Endothelial cell of umbilical vein (primary cell): ENCODE measurements at regions not wholly inside any gene's neighbourhood (a gene's known extent, or its start where the extent isn't known, plus 50 kb on each side); places are given as distances from the start of the nearest gene placed in this dataset.

Source experiments
- BruUV-seq: library from RNA; stranded (reverse); fragments of 400-500 nt; replicated peaks from 2 replicates; lab custom pipeline; 2021; lab: Mats Ljungman, UMichigan
- CTCF ChIA-PET: fragments of 300-600, 350-600 bp; sonication (Branson Sonifier 250); formaldehyde crosslinking; loops from one replicate; lab custom pipeline; 2021; ENCODE audit warnings: antibody characterized with exemption, inconsistent platforms; lab: Charles Lee
- POLR2A ChIA-PET: fragments of 300-600, 350-600 bp; sonication (Branson Sonifier 250); formaldehyde crosslinking; loops from one replicate; lab custom pipeline; 2021; ENCODE audit warnings: antibody characterized with exemption, inconsistent platforms; lab: Charles Lee
- DNase-seq: peaks from one replicate; pipeline ENCODE4 v3.0.0-alpha.2; 2011; ENCODE audit warnings: low read depth, low spot score
- FAIRE-seq: peaks from 2 replicates; lab custom pipeline; 2011; peaks lifted over from hg19 to GRCh38; lab: Jason Lieb, UNC
- H2AFZ ChIP-seq: 2 replicates; pipeline ENCODE4 v1.6.0; 2012; ENCODE audit warnings: low read depth, low read length, control low read depth, inconsistent platforms
- H3K27ac ChIP-seq: 2 replicates; pipeline ENCODE4 v1.5.1; 2011; ENCODE audit warnings: low read depth, mild to moderate bottlenecking, control low read depth, low read length, moderate library complexity; ENCODE audit not compliant: insufficient read depth
- H3K27me3 ChIP-seq, 2 experiments: 2 replicates each; pipeline versions ENCODE4 v1.6.0 to v1.6.1; 2011; ENCODE audit warnings: low read length in 2 of 2, mixed read lengths in 1 of 2; ENCODE audit not compliant: control insufficient read depth in 2 of 2, insufficient read depth in 2 of 2
- H3K36me3 ChIP-seq, 2 experiments: 2 replicates in 1 of 2; 3 replicates in 1 of 2; pipeline ENCODE4 v1.5.1; 2011; ENCODE audit warnings: low read length in 2 of 2, mild to moderate bottlenecking in 1 of 2, moderate library complexity in 1 of 2; ENCODE audit not compliant: control insufficient read depth in 2 of 2, insufficient read depth in 2 of 2; ENCODE audit errors: extremely low read depth in 1 of 2
- H3K4me1 ChIP-seq: 3 replicates; pipeline ENCODE4 v1.5.1; 2011; ENCODE audit warnings: mild to moderate bottlenecking, low read length; ENCODE audit not compliant: control insufficient read depth, insufficient read depth; ENCODE audit errors: extremely low read depth
- H3K4me2 ChIP-seq: 2 replicates; pipeline ENCODE4 v1.6.1; 2011; ENCODE audit warnings: low read length, control low read depth, mixed read lengths; ENCODE audit not compliant: insufficient read depth
- H3K4me3 ChIP-seq, 3 experiments: fragments of 200-600 bp in 1 of 3; sonication (generic), shearing (Covaris generic) in 1 of 3; replicated peaks in 1 of 3; 2 replicates each; pipeline ENCODE4 v1.5.1; 2011 to 2016; ENCODE audit warnings: control low read depth in 3 of 3, low read length in 3 of 3, mild to moderate bottlenecking in 2 of 3, inconsistent platforms in 1 of 3, low read depth in 1 of 3, moderate library complexity in 1 of 3; ENCODE audit not compliant: insufficient read depth in 1 of 3
- H3K79me2 ChIP-seq: 2 replicates; pipeline ENCODE4 v1.6.0; 2012; ENCODE audit warnings: low read length, inconsistent platforms; ENCODE audit not compliant: control insufficient read depth, insufficient read depth
- H3K9ac ChIP-seq: replicated peaks from 2 replicates; pipeline ENCODE3; 2011; ENCODE audit warnings: low read length, control low read depth; ENCODE audit not compliant: insufficient read depth; ENCODE audit errors: extremely low read depth
- H3K9me1 ChIP-seq: replicated peaks from 3 replicates; pipeline ENCODE4 v1.6.0; 2011; ENCODE audit warnings: mild to moderate bottlenecking, low read length; ENCODE audit not compliant: control insufficient read depth, insufficient read depth; ENCODE audit errors: extremely low read depth
- H3K9me3 ChIP-seq: replicated peaks from 2 replicates; pipeline ENCODE4 v1.5.1; 2012; ENCODE audit warnings: low read length, inconsistent platforms; ENCODE audit not compliant: control insufficient read depth, insufficient read depth
- H4K20me1 ChIP-seq: replicated peaks from 2 replicates; pipeline ENCODE3; 2011; ENCODE audit warnings: mild to moderate bottlenecking, low read length; ENCODE audit not compliant: control insufficient read depth, insufficient read depth; ENCODE audit errors: extremely low read depth
- EZH2 ChIP-seq: IDR thresholded peaks from 2 replicates; pipeline ENCODE4 v1.6.1; 2012; ENCODE audit warnings: borderline replicate concordance, low read depth, mild to moderate bottlenecking, moderate library complexity, low read length, inconsistent platforms; ENCODE audit not compliant: severe bottlenecking
- FOS ChIP-seq: IDR thresholded peaks from 2 replicates; pipeline ENCODE4 v1.6.1; 2011; ENCODE audit warnings: mild to moderate bottlenecking, low read length, moderate library complexity, borderline replicate concordance; ENCODE audit not compliant: insufficient read depth
- GATA2 ChIP-seq: IDR thresholded peaks from 2 replicates; pipeline ENCODE4 v1.7.0; 2011; ENCODE audit warnings: low read depth, mild to moderate bottlenecking, moderate library complexity, mixed read lengths, low read length; ENCODE audit not compliant: insufficient read length, insufficient read depth
- JUN ChIP-seq: IDR thresholded peaks from 2 replicates; pipeline ENCODE4 v1.6.1; 2011; ENCODE audit warnings: borderline replicate concordance, low read depth; ENCODE audit not compliant: insufficient read length, insufficient read depth
- MYC ChIP-seq: IDR thresholded peaks from one replicate; pipeline ENCODE4 v1.6.1; 2011; ENCODE audit warnings: mild to moderate bottlenecking, low read depth, low read length
- POLR2A ChIP-seq: IDR thresholded peaks from 2 replicates; pipeline ENCODE4 v1.6.1; 2012; ENCODE audit warnings: low read depth, mild to moderate bottlenecking, control low read depth, low read length
- POLR2AphosphoS5 ChIP-seq: IDR thresholded peaks from 2 replicates; pipeline ENCODE4 v1.6.1; 2012; ENCODE audit warnings: low read depth, mild to moderate bottlenecking, control low read depth, low read length, moderate library complexity; ENCODE audit not compliant: insufficient read depth
- dilution Hi-C: fragments of 300-500 bp; cut with MboI; formaldehyde crosslinking; loops from one replicate; pipeline ENCODE4 v1.15.0; 2019; ENCODE audit warnings: low sequenced_read_pairs; ENCODE audit not compliant: extremely low pct_ligation_motif_present
- intact Hi-C: fragments of 100-400 bp; cut with micrococcal nuclease; formaldehyde crosslinking; loops from one replicate; pipeline ENCODE4 v1.10.0; 2022
- TF ChIP-seq, protein P1 (sequence below), 2 donors: IDR thresholded peaks; 1 replicate in 1 of 2; 2 replicates in 1 of 2; pipeline ENCODE4 v1.5.1; 2011; ENCODE audit warnings: low read length in 2 of 2, mild to moderate bottlenecking in 2 of 2, moderate library complexity in 2 of 2, control low read depth in 1 of 2, inconsistent platforms in 1 of 2, low read depth in 1 of 2; ENCODE audit not compliant: insufficient read depth in 1 of 2; ENCODE audit errors: extremely low read depth in 1 of 2
- TF ChIP-seq, protein P2 (sequence below): IDR thresholded peaks from 2 replicates; pipeline ENCODE4 v1.6.1; 2011; ENCODE audit not compliant: insufficient read depth, insufficient read length

DNA sequence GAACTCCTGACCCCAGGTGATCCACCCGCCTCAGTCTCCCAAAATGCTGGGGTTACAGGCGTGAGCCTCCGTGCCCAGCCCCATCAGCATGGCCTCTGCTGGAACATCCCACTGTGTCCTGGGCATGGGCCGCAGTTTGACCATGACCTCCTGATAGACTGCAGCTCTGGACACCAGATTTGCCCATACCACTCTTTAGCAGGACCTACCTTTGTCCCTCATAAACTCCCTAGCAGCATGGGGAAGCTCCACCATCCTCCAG is 92.6 kb downstream of the MYCN start:
- no peak overlapping the region for H3K9ac ChIP-seq
- no peak overlapping the region for H3K27ac ChIP-seq
- no peaks in the 10 kb centered on the region for H3K36me3 ChIP-seq
- H3K4me3 ChIP-seq, result no peak overlapping the region
- no peak overlapping the region for H3K4me2 ChIP-seq
- peaks cover 3% of the 10 kb centered on the region for H3K9me3 ChIP-seq
- dilution Hi-C loops, result no loop called here
- DNase-seq (no peak), FAIRE-seq (no peak)
- H2AFZ ChIP-seq, result no peak overlapping the region
- H4K20me1 ChIP-seq, result no peaks in the 10 kb centered on the region
- intact Hi-C loops, result no loop called here
- H3K79me2 ChIP-seq, result no peaks in the 10 kb centered on the region
- TF ChIP-seq FOS (no peak), EZH2 (no peak), JUN (no peak), POLR2A (no peak), MYC (no peak), POLR2AphosphoS5 (no peak), GATA2 (no peak)
- TF ChIP-seq, protein P1, sequence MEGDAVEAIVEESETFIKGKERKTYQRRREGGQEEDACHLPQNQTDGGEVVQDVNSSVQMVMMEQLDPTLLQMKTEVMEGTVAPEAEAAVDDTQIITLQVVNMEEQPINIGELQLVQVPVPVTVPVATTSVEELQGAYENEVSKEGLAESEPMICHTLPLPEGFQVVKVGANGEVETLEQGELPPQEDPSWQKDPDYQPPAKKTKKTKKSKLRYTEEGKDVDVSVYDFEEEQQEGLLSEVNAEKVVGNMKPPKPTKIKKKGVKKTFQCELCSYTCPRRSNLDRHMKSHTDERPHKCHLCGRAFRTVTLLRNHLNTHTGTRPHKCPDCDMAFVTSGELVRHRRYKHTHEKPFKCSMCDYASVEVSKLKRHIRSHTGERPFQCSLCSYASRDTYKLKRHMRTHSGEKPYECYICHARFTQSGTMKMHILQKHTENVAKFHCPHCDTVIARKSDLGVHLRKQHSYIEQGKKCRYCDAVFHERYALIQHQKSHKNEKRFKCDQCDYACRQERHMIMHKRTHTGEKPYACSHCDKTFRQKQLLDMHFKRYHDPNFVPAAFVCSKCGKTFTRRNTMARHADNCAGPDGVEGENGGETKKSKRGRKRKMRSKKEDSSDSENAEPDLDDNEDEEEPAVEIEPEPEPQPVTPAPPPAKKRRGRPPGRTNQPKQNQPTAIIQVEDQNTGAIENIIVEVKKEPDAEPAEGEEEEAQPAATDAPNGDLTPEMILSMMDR (IDR thresholded peaks at IDR 0.05; ENCODE audit: extremely low read depth in 1 of 2, insufficient read depth in 1 of 2, low read depth in 1 of 2, low read length in 2 of 2), result no peak
- TF ChIP-seq, protein P2, sequence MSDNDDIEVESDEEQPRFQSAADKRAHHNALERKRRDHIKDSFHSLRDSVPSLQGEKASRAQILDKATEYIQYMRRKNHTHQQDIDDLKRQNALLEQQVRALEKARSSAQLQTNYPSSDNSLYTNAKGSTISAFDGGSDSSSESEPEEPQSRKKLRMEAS, result no peak
- H3K27me3 ChIP-seq, result no peaks in the 10 kb centered on the region
- no TSS peak for BruUV-seq
- ChIA-PET POLR2A (no interaction called here), CTCF (no interaction called here)
- no peaks in the 10 kb centered on the region for H3K4me1 ChIP-seq
- no peaks in the 10 kb centered on the region for H3K9me1 ChIP-seq
